Skeletal muscle satellite cell (primary cell): ENCODE measurements at regions not wholly inside any gene's neighbourhood (a gene's known extent, or its start where the extent isn't known, plus 50 kb on each side); places are given as distances from the start of the nearest gene placed in this dataset.

ENCODE experiments used
- H3K27me3 ChIP-seq: 2 replicates; pipeline ENCODE4 v1.7.0; 2013; ENCODE audit warnings: low read length; ENCODE audit not compliant: control insufficient read depth, insufficient read depth
- H3K36me3 ChIP-seq: 2 replicates; pipeline ENCODE4 v1.7.0; 2013; ENCODE audit warnings: mild to moderate bottlenecking, control low read depth, low read length; ENCODE audit not compliant: insufficient read depth
- H3K4me1 ChIP-seq: 2 replicates; pipeline ENCODE4 v1.7.0; 2013; ENCODE audit warnings: low read length; ENCODE audit not compliant: control insufficient read depth, insufficient read depth
- H3K4me2 ChIP-seq: 2 replicates; pipeline ENCODE4 v1.7.0; 2013; ENCODE audit warnings: mild to moderate bottlenecking, low read length
- H3K4me3 ChIP-seq: 2 replicates; pipeline ENCODE4 v1.7.0; 2013; ENCODE audit warnings: low read length
- H3K9ac ChIP-seq: 2 replicates; pipeline ENCODE4 v1.7.0; 2013; ENCODE audit warnings: mild to moderate bottlenecking, low read depth, low read length, moderate library complexity
- H3K9me3 ChIP-seq: replicated peaks from 2 replicates; pipeline ENCODE4 v1.7.0; 2013; ENCODE audit warnings: mild to moderate bottlenecking, control low read depth, low read length

DNA sequence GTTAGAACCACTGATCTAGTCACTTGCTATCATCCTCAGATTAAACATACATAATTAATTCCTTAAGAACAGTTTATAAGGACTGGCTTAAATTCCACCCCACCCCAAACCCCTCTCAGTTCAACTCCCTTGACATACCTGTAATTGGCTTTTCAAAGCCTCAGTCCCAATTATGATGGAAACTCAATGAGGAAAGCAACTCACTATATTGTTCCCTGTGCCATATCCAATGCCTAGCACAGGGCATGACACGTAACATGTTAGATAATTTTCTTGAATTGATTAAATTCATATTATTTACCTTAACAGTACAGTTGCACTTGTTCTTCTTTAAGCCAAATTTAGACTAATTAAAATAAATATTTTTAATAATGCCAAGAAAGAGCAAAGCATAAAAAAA lies 465.1 kb upstream of the CHAC2 start:
- Histone ChIP-seq H3K9ac (no peak overlapping the region), H3K4me2 (no peak overlapping the region), H3K9me3 (no peaks in the 10 kb centered on the region), H3K4me1 (no peaks in the 10 kb centered on the region), H3K27me3 (no peaks in the 10 kb centered on the region), H3K36me3 (no peaks in the 10 kb centered on the region), H3K4me3 (no peak overlapping the region)

DNA sequence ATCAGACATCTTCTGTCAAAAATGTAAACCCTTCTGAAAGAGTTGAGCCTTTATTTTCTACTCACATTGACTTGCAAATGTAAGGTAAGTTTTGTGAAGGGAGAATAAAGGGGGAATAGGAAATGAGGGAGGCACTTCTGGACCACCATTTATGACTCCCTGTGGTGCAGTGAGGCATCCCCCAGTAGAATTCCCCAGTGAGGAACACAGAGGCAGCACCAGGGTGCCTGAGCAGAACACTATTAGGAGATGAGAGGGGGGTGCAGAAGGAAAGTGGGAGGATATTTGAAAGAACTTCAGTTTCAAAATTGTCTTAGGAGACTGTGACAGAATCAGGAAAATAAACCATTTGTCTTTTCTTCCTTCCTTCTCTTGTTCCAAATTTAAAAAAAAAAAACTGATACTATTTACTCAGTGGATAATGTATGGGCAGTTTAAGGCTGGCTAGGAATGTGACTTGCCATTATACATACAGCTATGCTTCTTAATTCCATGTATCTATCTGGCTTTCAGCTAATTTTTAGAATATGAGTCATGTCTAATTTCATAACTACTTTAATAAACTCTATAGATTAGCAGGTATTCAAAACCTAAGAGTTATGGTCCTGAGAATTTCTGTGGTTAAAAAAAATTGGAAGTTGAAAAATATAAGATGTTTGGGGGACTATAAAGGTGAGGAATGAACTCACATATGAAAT lies 478.1 kb upstream of the CHAC2 start:
- no peaks in the 10 kb centered on the region for H3K4me1 ChIP-seq
- H3K9ac ChIP-seq: no peak overlapping the region
- H3K36me3 ChIP-seq: no peaks in the 10 kb centered on the region
- H3K9me3 ChIP-seq: no peaks in the 10 kb centered on the region
- H3K27me3 ChIP-seq: no peaks in the 10 kb centered on the region
- H3K4me3 ChIP-seq: no peak overlapping the region
- no peak overlapping the region for H3K4me2 ChIP-seq

GRCh38 chr2:53286345-53286744 lies 481.3 kb upstream of the CHAC2 start:
- no peaks in the 10 kb centered on the region for H3K4me1 ChIP-seq
- no peaks in the 10 kb centered on the region for H3K27me3 ChIP-seq
- H3K9ac ChIP-seq: no peak overlapping the region
- H3K4me3 ChIP-seq: no peak overlapping the region
- H3K36me3 ChIP-seq: no peaks in the 10 kb centered on the region
- H3K9me3 ChIP-seq: no peaks in the 10 kb centered on the region
- no peak overlapping the region for H3K4me2 ChIP-seq

GRCh38 chr2:53275743-53276142 lies 491.9 kb upstream of the CHAC2 start:
- H3K4me1 ChIP-seq: no peaks in the 10 kb centered on the region
- H3K4me3 ChIP-seq: no peak overlapping the region
- H3K9me3 ChIP-seq: no peaks in the 10 kb centered on the region
- H3K27me3 ChIP-seq: no peaks in the 10 kb centered on the region
- H3K4me2 ChIP-seq: no peak overlapping the region
- no peaks in the 10 kb centered on the region for H3K36me3 ChIP-seq
- H3K9ac ChIP-seq: no peak overlapping the region

DNA sequence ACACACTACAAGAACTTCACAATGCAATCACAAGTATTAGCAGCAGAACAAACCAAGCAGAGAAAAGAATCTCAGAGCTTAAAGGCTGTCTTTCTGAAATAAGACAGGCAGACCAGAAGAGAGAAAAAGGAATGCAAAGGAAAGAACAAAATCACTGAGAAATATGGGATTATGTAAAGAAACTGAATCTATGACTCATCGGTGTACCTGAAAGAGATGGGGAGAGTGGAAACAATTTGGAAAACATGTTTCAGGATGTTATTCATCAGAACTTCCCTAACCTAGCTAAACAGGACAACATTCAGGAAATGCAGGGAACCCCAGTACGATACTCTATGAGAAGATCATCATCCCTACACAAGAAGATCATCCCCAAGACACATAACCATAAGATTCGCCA lies 499.0 kb upstream of the CHAC2 start:
- Histone ChIP-seq H3K36me3 (no peaks in the 10 kb centered on the region), H3K4me1 (no peaks in the 10 kb centered on the region), H3K9ac (no peak overlapping the region), H3K4me3 (no peak overlapping the region), H3K4me2 (no peak overlapping the region), H3K27me3 (no peaks in the 10 kb centered on the region), H3K9me3 (no peaks in the 10 kb centered on the region)

DNA sequence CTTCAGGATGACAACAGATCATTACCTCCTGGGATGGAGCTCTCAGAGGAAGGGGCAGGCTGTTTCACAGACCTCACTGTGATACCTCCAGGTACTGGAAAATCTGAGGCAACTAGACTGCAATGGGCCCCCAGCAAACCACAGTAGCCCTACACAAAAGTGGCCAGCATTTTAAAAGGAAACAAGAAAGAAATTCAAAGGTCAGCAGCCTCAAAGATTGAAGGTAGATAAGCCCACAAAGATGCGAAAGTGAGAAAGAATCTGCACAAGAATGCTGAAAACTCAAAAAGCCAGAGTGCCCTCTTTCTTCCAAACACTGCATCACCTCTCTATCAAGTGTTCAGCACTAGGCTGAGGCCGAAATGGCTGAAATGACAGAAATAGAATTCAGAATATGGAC lies 499.5 kb upstream of the CHAC2 start:
- Histone ChIP-seq H3K4me3 (no peak overlapping the region), H3K4me2 (no peak overlapping the region), H3K4me1 (no peaks in the 10 kb centered on the region), H3K36me3 (no peaks in the 10 kb centered on the region), H3K27me3 (no peaks in the 10 kb centered on the region), H3K9me3 (no peaks in the 10 kb centered on the region), H3K9ac (no peak overlapping the region)

GRCh38 chr2:53265544-53266299 lies 501.9 kb upstream of the CHAC2 start:
- Histone ChIP-seq H3K27me3 (no peaks in the 10 kb centered on the region), H3K4me1 (no peaks in the 10 kb centered on the region), H3K9me3 (no peaks in the 10 kb centered on the region), H3K4me3 (no peak overlapping the region), H3K36me3 (no peaks in the 10 kb centered on the region), H3K4me2 (no peak overlapping the region), H3K9ac (no peak overlapping the region)

GRCh38 chr2:53260568-53260967 lies 507.0 kb upstream of the CHAC2 start:
- H3K27me3 ChIP-seq: no peaks in the 10 kb centered on the region
- no peaks in the 10 kb centered on the region for H3K9me3 ChIP-seq
- no peak overlapping the region for H3K9ac ChIP-seq
- H3K4me1 ChIP-seq: no peaks in the 10 kb centered on the region
- no peaks in the 10 kb centered on the region for H3K36me3 ChIP-seq
- no peak overlapping the region for H3K4me2 ChIP-seq
- no peak overlapping the region for H3K4me3 ChIP-seq

- no peaks in the 10 kb centered on the region for H3K36me3 ChIP-seq
- no peak overlapping the region for H3K9ac ChIP-seq
- H3K9me3 ChIP-seq: no peaks in the 10 kb centered on the region
These were observed 508.1 kb upstream of the CHAC2 start for GRCh38 chr2:53259395-53260009.

DNA sequence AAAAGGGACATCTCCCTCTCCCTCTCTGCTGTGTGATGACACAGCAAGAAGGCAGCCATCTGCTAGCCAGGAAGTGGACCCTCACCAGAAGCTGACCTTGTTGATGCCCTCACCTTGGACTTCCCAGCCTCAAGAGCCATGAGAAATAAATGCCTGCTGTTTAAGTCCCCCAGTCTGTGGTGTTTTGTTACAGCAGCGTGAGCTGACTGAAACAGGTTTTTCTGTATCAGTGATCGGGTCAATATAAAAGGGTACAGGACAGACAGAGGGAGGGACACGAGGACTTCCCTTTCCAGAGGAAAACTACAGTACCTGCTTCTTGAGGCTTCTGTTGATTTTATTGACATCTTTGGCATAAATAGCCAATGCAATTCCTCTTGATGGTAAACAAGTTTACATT lies 510.3 kb upstream of the CHAC2 start:
- Histone ChIP-seq H3K4me2 (no peak overlapping the region), H3K36me3 (no peaks in the 10 kb centered on the region), H3K4me3 (no peak overlapping the region), H3K27me3 (no peaks in the 10 kb centered on the region), H3K4me1 (no peaks in the 10 kb centered on the region), H3K9ac (no peak overlapping the region), H3K9me3 (no peaks in the 10 kb centered on the region)

More at GRCh38 chr2:53259395-53260009, 508.1 kb upstream of the CHAC2 start:
- Histone ChIP-seq H3K4me2 (no peak overlapping the region), H3K4me1 (no peaks in the 10 kb centered on the region), H3K27me3 (no peaks in the 10 kb centered on the region), H3K4me3 (no peak overlapping the region)

- no peaks in the 10 kb centered on the region for H3K27me3 ChIP-seq
- no peaks in the 10 kb centered on the region for H3K4me1 ChIP-seq
- H3K4me3 ChIP-seq: no peak overlapping the region
- H3K9me3 ChIP-seq: no peaks in the 10 kb centered on the region
- H3K36me3 ChIP-seq: no peaks in the 10 kb centered on the region
- H3K4me2 ChIP-seq: no peak overlapping the region
- no peak overlapping the region for H3K9ac ChIP-seq
These were observed 514.4 kb upstream of the CHAC2 start for GRCh38 chr2:53253244-53253643.
